ENCODE measurements at regions not wholly inside any gene's neighbourhood (a gene's known extent, or its start where the extent isn't known, plus 50 kb on each side); places are given as distances from the start of the nearest gene placed in this dataset.

DNA sequence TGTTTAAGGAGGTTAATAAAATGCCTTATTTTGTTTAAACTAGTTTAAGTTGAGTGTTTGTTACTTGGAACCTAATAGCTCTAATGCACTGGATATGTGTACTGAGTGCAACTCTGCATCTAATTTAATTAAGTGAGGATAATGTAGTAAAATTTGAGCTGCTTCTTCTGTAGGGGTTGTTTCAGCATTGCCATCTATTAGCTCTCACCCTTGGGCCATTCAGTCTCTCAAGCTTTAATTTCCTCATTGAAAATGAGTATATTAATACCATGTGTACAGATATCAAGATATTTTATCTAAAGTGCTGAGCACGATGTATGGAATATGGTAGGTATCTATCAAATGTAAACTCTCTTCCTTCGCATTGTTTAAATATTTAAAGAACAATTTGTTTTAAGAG, 375.7 kb upstream of the LRRC3B start (continued):
- no peak for TF ChIP-seq TAF1 (IDR thresholded peaks at IDR 0.05; ENCODE audit: low read depth, low read length)
- TF ChIP-seq RXRA (IDR thresholded peaks at IDR 0.05; ENCODE audit: insufficient read depth, low read depth, low read length) = no peak
- TF ChIP-seq CEBPB (IDR thresholded peaks at IDR 0.05; ENCODE audit: low read depth, low read length) = no peak
